ENCODE measurements at regions not wholly inside any gene's neighbourhood (a gene's known extent, or its start where the extent isn't known, plus 50 kb on each side); places are given as distances from the start of the nearest gene placed in this dataset.

- TF ChIP-seq, protein P1, sequence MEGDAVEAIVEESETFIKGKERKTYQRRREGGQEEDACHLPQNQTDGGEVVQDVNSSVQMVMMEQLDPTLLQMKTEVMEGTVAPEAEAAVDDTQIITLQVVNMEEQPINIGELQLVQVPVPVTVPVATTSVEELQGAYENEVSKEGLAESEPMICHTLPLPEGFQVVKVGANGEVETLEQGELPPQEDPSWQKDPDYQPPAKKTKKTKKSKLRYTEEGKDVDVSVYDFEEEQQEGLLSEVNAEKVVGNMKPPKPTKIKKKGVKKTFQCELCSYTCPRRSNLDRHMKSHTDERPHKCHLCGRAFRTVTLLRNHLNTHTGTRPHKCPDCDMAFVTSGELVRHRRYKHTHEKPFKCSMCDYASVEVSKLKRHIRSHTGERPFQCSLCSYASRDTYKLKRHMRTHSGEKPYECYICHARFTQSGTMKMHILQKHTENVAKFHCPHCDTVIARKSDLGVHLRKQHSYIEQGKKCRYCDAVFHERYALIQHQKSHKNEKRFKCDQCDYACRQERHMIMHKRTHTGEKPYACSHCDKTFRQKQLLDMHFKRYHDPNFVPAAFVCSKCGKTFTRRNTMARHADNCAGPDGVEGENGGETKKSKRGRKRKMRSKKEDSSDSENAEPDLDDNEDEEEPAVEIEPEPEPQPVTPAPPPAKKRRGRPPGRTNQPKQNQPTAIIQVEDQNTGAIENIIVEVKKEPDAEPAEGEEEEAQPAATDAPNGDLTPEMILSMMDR (IDR thresholded peaks at IDR 0.05), result no peak
- TF ChIP-seq EP300 (IDR thresholded peaks at IDR 0.05), result no peak
Measured at GRCh38 chr9:80707120-80707519, 982.2 kb downstream of the TLE1 start.
